22Rv1 (cell line): ENCODE measurements at regions not wholly inside any gene's neighbourhood (a gene's known extent, or its start where the extent isn't known, plus 50 kb on each side); places are given as distances from the start of the nearest gene placed in this dataset.
"Not testable (repeated sequence)": the region's sequence is repeated elsewhere in the genome, so short reads cannot be mapped to it uniquely, and the experiment has no call there.

Experiments used
- H3K27ac ChIP-seq: fragments of 450-650 bp; 2 replicates; pipeline ENCODE4 v1.5.1; 2017
- ZFX ChIP-seq: fragments of 450-650 bp; IDR thresholded peaks from 2 replicates; pipeline ENCODE4 v1.6.1; 2017; ENCODE audit warnings: antibody characterized with exemption, borderline replicate concordance
- TF ChIP-seq, protein P1 (sequence below): fragments of 450-650 bp; IDR thresholded peaks from 2 replicates; pipeline ENCODE4 v1.5.1; 2017; ENCODE audit warnings: mild to moderate bottlenecking

DNA sequence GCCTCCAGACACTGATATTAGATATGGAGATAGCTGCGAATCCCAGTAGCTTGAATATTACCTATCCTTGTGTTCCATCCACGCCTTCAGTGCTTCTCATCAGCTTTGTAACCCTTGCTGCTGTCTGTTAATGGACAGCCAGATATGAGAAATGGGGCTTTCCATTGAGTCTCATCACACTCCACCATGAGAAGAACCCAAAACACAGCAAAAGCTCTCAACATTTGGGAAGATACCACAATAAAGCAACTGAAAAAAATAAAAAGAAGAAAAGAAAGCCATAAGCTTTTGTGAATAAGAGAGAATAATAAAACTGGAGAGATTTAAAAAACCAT is 225.4 kb downstream of the GALC start:
- no peak overlapping the region for H3K27ac ChIP-seq
- no peak for TF ChIP-seq ZFX
- TF ChIP-seq, protein P1, sequence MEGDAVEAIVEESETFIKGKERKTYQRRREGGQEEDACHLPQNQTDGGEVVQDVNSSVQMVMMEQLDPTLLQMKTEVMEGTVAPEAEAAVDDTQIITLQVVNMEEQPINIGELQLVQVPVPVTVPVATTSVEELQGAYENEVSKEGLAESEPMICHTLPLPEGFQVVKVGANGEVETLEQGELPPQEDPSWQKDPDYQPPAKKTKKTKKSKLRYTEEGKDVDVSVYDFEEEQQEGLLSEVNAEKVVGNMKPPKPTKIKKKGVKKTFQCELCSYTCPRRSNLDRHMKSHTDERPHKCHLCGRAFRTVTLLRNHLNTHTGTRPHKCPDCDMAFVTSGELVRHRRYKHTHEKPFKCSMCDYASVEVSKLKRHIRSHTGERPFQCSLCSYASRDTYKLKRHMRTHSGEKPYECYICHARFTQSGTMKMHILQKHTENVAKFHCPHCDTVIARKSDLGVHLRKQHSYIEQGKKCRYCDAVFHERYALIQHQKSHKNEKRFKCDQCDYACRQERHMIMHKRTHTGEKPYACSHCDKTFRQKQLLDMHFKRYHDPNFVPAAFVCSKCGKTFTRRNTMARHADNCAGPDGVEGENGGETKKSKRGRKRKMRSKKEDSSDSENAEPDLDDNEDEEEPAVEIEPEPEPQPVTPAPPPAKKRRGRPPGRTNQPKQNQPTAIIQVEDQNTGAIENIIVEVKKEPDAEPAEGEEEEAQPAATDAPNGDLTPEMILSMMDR, result no peak

DNA sequence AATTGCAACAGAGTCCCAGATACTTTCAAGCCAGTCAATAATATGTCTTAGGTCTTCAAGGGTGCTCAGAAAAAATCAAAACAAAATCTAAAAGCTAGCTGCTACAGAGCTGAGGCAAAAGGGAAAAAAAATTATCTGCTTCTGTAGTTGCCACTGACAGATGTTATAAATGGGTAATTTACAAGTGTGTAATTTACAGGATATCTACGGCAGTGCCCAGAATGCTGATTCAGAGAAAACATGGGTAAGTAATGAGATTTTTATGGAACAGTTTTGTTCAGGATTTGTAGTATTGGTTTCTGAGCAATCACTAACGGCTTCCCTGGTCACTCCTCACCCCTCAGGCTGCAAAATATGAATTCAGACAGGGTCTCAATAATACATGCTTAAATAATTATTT is 234.1 kb downstream of the GALC start:
- TF ChIP-seq ZFX, result no peak
- TF ChIP-seq, protein P1, result no peak
- H3K27ac ChIP-seq, result no peak overlapping the region

DNA sequence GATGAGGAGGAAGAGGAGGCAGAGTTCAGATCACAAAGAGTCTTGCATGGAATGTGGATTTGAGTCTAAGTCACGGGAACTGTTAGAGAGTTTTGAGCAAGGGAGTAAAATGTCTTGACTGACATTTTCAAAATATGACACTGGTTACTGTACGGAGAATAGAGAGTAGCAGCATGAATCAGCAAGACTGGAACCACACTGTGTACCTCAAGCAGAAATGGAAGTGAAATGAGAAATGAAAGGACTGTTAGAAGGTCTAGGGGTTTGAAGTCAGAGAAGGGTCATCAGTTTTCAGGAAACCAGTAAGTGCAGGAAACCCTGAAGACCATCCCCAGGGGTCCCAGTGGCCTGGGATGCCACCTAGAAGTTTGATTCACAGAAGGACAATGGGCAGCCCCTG is 236.3 kb downstream of the GALC start:
- TF ChIP-seq, protein P1, result no peak
- TF ChIP-seq ZFX, result no peak
- H3K27ac ChIP-seq, result no peak overlapping the region

DNA sequence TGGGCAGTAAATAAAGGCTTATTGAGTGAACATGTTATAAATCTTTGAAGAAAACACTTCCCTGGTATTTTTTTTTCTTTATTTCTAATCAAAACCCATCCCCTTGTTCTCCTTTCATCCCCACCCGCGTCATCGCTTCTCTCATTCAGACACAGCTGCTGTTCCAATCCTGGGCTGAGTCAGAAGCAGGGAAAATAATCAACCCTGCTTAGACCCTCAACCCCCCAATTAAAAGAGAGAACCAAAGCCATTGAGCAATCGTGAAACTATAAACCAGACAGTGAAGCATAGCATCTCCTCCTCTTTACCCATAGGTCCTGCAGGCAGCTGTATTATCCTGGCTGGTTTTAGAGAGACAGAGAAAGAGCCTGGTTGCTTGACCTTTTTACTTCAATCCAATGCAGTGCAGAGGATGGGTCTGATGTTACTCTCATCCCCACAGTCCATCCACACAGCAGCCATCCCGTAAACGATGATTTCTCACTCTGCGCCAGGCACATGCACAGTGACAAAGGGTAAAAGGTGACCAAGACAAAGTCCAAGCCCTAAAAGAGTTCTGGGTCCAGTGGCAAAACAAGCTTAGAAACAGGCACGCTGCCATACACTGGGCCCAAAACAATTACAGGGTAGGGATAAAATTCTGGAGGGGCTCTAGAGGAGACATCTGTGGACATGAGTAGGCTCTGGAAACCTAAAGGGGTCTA is 238.3 kb downstream of the GALC start:
- no peak overlapping the region for H3K27ac ChIP-seq
- TF ChIP-seq, protein P1, result no peak
- no peak for TF ChIP-seq ZFX

DNA sequence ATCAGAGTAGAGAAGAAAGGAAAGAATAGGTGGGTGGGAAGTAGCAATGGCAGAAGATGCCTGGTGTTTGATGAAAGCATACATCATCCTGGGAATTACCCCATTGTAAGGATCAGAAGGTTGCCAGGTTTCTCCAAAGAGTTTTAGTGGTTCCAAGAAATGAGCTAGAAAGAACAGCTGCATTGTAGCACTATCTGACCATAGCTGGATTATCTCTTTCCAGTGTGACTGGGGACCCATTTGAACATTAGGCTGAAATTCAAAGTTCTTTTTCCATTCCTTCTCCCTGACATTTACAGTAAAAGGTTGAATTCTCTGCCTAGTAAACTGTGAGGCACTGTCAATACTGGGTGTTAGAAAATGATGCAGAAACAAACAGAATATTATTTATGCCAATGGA is 244.4 kb downstream of the GALC start:
- H3K27ac ChIP-seq, result no peak overlapping the region
- TF ChIP-seq, protein P1, result no peak
- no peak for TF ChIP-seq ZFX

DNA sequence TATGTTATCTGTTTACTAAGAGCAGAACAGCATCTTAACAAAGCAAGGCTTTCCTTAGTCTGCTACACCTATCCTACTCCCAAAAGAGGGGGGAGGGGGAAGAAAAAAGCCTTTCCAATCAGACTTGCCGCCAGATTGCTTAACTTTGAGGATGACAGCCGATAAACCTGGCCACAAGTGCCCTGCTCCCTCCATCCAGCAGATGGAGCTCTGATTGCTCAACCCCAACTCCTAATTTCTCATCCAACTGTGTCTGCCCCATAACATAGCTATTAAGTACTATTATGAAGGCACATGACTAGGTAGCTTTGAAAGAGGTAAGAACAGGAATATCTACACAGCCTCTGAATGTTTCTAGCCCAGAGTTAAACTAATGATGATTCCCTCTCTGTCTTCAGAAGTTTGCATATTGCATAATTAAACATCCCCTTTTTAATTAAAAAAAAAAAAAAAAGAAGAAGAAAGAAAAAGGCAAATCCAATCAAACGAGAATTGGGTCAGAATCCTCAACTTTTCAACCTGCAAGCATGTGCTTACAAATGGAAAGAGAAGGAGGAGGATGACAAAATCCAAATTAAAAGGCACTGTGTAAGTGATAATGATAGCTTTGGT is 247.4 kb downstream of the GALC start:
- H3K27ac ChIP-seq, result no peak overlapping the region
- TF ChIP-seq, protein P1, result peak; percentile 87
- no peak for TF ChIP-seq ZFX

DNA sequence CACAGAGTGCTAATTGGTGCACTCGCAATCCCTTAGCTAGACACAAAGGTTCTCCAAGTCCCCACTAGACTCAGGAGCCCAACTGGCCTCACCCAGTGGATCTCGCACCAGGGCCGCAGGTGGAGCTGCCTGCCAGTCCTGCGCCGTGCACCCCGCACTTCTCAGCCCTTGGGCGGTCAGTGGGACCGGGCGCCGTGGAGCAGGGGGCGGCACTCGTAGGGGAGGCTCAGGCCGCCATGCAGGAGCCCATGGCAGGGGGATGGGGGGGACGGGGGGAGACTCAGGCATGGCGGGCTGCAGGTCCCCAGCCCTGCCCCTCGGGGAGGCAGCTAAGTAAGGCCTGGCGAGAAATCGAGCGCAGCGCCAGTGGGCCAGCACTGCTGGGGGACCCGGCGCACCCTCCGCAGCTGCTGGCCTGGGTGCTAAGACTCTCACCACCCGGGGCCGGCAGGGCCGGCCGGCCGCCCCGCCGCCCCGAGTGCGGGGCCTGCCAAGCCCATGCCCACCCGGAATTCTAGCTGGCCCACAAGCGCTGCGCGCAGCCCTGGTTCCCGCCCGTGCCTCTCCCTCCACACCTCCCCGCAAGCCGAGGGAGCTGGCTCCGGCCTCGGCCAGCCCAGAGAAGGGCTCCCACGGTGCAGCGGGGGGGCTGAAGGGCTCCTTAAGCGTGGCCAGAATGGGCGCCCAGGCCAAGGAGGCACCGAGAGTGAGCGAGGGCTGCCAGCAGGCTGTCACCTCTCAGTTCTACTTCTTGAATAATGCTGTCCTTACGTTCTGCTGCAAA is 258.2 kb downstream of the GALC start:
- H3K27ac ChIP-seq, result not testable (repeated sequence)
